Osteoblast (primary cell): ENCODE measurements at regions not wholly inside any gene's neighbourhood (a gene's known extent, or its start where the extent isn't known, plus 50 kb on each side); places are given as distances from the start of the nearest gene placed in this dataset.
"Not testable (repeated sequence)": the region's sequence is repeated elsewhere in the genome, so short reads cannot be mapped to it uniquely, and the experiment has no call there.

ENCODE experiments used
- DNase-seq: peaks from one replicate; pipeline ENCODE4 v3.0.0; 2011; ENCODE audit warnings: low spot score, mixed read lengths; ENCODE audit not compliant: insufficient read length; ENCODE audit errors: missing footprints
- H2AFZ ChIP-seq: 2 replicates; pipeline ENCODE4 v1.6.0; 2011; ENCODE audit warnings: mild to moderate bottlenecking, low read length
- H3K27ac ChIP-seq: 2 replicates; pipeline ENCODE4 v1.5.1; 2011; ENCODE audit warnings: mild to moderate bottlenecking, low read depth, low read length, moderate library complexity
- H3K27me3 ChIP-seq: 2 replicates; pipeline ENCODE4 v1.6.0; 2012; ENCODE audit warnings: mild to moderate bottlenecking, control low read depth, inconsistent platforms, low read length, moderate library complexity; ENCODE audit not compliant: insufficient read depth
- H3K36me3 ChIP-seq: 2 replicates; pipeline ENCODE4 v1.5.1; 2011; ENCODE audit warnings: mild to moderate bottlenecking, low read length, control low read depth, moderate library complexity; ENCODE audit not compliant: insufficient read depth
- H3K4me1 ChIP-seq: 2 replicates; pipeline ENCODE4 v1.5.1; 2011; ENCODE audit warnings: mild to moderate bottlenecking, low read length, control low read depth, moderate library complexity; ENCODE audit not compliant: insufficient read depth
- H3K4me2 ChIP-seq: 2 replicates; pipeline ENCODE4 v1.6.0; 2011; ENCODE audit warnings: mild to moderate bottlenecking, low read length; ENCODE audit not compliant: insufficient read depth
- H3K4me3 ChIP-seq: fragments of 200-600 bp; sonication (generic); 3 replicates; pipeline ENCODE4 v1.5.1; 2012; ENCODE audit warnings: mild to moderate bottlenecking, low read length, inconsistent platforms; ENCODE audit not compliant: insufficient read depth
- H3K79me2 ChIP-seq: 2 replicates; pipeline ENCODE4 v1.6.0; 2012; ENCODE audit warnings: mild to moderate bottlenecking, low read length, control low read depth, inconsistent platforms; ENCODE audit not compliant: insufficient read depth
- H3K9me3 ChIP-seq: 2 replicates; pipeline ENCODE4 v1.5.1; 2011; ENCODE audit warnings: low read depth, low read length, control low read depth
- H4K20me1 ChIP-seq: 2 replicates; pipeline ENCODE4 v1.6.0; 2012; ENCODE audit warnings: mild to moderate bottlenecking, low read length, control low read depth; ENCODE audit not compliant: insufficient read depth
- TF ChIP-seq, protein P1 (sequence below): IDR thresholded peaks from 2 replicates; pipeline ENCODE4 v1.5.1; 2011; ENCODE audit warnings: mild to moderate bottlenecking, low read depth, low read length, moderate library complexity; ENCODE audit errors: extremely low read depth

DNA sequence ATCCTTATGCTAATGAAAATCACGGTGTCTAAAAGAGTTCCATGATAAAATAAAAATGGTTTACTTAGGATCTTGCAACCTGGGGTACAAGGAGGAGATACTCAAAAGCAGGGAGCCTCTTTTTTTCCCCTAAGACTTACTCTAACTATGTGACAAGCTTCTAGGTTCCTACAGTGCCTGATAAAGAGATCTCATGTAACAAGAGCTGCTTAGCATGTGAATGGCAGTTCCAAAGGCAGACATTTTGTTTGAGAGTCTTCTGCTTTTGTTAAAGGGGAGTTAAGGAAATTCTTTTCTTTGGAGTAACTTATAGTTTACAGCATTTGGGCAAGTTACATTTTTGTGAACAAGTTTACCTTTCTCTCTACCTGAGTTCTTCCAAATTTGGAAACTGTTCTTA lies 945.8 kb upstream of the ADGRB3 start:
- Histone ChIP-seq H3K36me3 (no peaks in the 10 kb centered on the region), H4K20me1 (no peaks in the 10 kb centered on the region), H3K27ac (no peak overlapping the region), H3K27me3 (no peaks in the 10 kb centered on the region), H3K4me3 (no peak overlapping the region), H3K4me1 (peaks cover 1% of the 10 kb centered on the region), H3K79me2 (no peaks in the 10 kb centered on the region), H2AFZ (no peak overlapping the region), H3K4me2 (no peak overlapping the region), H3K9me3 (no peaks in the 10 kb centered on the region)
- DNase-seq, result no peak
- TF ChIP-seq, protein P1, sequence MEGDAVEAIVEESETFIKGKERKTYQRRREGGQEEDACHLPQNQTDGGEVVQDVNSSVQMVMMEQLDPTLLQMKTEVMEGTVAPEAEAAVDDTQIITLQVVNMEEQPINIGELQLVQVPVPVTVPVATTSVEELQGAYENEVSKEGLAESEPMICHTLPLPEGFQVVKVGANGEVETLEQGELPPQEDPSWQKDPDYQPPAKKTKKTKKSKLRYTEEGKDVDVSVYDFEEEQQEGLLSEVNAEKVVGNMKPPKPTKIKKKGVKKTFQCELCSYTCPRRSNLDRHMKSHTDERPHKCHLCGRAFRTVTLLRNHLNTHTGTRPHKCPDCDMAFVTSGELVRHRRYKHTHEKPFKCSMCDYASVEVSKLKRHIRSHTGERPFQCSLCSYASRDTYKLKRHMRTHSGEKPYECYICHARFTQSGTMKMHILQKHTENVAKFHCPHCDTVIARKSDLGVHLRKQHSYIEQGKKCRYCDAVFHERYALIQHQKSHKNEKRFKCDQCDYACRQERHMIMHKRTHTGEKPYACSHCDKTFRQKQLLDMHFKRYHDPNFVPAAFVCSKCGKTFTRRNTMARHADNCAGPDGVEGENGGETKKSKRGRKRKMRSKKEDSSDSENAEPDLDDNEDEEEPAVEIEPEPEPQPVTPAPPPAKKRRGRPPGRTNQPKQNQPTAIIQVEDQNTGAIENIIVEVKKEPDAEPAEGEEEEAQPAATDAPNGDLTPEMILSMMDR, result no peak

DNA sequence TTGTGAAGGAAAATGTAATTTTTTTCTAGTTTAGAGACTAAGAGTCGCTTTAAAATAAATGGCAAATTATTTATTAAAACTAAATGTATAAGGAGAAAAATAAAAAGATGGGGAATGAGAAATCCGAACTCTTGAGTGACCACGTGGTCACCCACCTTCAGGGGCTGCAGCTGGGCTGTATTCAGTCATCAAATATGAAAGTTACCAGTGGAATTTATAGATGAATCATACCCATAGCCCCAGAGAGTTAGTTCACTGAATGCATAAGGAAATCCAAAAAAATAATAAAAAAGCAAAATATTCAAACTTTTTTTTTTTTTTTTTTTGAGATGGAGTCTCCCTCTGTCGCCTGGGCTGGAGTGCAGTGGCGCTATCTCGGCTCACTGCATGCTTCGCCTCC lies 947.7 kb upstream of the ADGRB3 start:
- Histone ChIP-seq H3K27ac (no peak overlapping the region), H3K79me2 (no peaks in the 10 kb centered on the region), H3K9me3 (no peaks in the 10 kb centered on the region), H3K4me2 (no peak overlapping the region), H3K36me3 (no peaks in the 10 kb centered on the region), H3K4me3 (no peak overlapping the region), H3K4me1 (peaks cover 7% of the 10 kb centered on the region), H3K27me3 (no peaks in the 10 kb centered on the region), H2AFZ (no peak overlapping the region), H4K20me1 (no peaks in the 10 kb centered on the region)
- TF ChIP-seq, protein P1, result no peak
- DNase-seq, result no peak

DNA sequence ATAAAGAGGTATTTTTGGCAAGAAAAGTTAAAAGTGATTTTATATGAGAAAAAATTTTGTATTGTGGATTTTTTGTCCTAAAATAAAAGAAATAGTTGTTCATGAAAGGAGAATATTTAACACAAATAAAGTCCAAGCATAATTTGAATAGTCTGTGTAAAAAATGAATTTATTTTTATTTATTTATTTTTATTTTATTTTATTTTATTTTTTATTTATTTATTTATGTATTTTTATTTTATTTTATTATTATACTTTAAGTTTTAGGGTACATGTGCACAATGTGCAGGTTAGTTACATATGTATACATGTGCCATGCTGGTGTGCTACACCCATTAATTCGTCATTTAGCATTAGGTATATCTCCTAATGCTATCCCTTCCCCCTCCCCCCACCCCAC lies 948.9 kb upstream of the ADGRB3 start:
- H3K27ac ChIP-seq, DNase-seq, H3K79me2 ChIP-seq, H2AFZ ChIP-seq, H3K27me3 ChIP-seq, H3K36me3 ChIP-seq, H4K20me1 ChIP-seq, H3K4me3 ChIP-seq, H3K4me1 ChIP-seq, H3K9me3 ChIP-seq, H3K4me2 ChIP-seq: not testable (repeated sequence)

DNA sequence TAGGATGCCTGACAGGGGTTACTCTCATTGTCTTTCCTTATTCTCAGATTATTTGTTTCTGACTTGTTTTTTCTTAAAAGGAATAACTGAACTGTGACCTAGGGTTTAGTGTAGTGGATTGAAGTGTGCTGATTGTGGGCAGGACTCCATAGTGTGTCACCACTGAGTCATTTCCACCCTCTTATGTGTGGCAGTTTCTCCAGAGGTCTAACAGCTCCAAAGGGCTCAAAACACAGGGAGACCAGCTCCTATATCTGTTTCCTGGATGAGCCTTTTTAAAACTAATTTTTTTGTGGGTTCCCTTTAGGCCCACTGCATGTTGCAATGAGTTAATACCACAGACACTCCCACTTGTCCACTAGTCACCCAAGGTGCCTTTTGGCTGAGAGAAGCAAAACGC lies 951.1 kb upstream of the ADGRB3 start:
- Histone ChIP-seq H3K9me3 (peaks cover 3% of the 10 kb centered on the region), H2AFZ (no peak overlapping the region), H3K4me2 (no peak overlapping the region), H3K4me3 (no peak overlapping the region), H3K27me3 (no peaks in the 10 kb centered on the region), H3K27ac (no peak overlapping the region), H3K36me3 (no peaks in the 10 kb centered on the region), H4K20me1 (no peaks in the 10 kb centered on the region), H3K4me1 (peaks cover 12% of the 10 kb centered on the region), H3K79me2 (no peaks in the 10 kb centered on the region)
- TF ChIP-seq, protein P1, result no peak
- DNase-seq, result no peak
